SK-N-SH treated with all-trans-retinoic acid at 6 μM for 48 hours (cell line): ENCODE measurements at regions not wholly inside any gene's neighbourhood (a gene's known extent, or its start where the extent isn't known, plus 50 kb on each side); places are given as distances from the start of the nearest gene placed in this dataset.

Experiments used
- ATAC-seq: fragments of 200-7000 bp; cut with Tn5 transposase; 3 replicates; pipeline ENCODE4 v1.9.1; 2020; ENCODE audit warnings: mild to moderate bottlenecking, moderate library complexity
- ARNTL ChIP-seq: fragments of 450-650 bp; formaldehyde crosslinking; IDR thresholded peaks from 2 replicates; pipeline ENCODE4 v1.5.0; 2020; ENCODE audit warnings: low read depth, mild to moderate bottlenecking, moderate library complexity, borderline replicate concordance
- ESRRG ChIP-seq: fragments of 250-450 bp; sonication (Bioruptor Pico); IDR thresholded peaks from 2 replicates; pipeline ENCODE4 v1.6.1; 2021; ENCODE audit warnings: mild to moderate bottlenecking
- GLIS3 ChIP-seq: fragments of 250-450 bp; sonication (Bioruptor Pico); IDR thresholded peaks from 2 replicates; pipeline ENCODE4 v1.5.0; 2020; ENCODE audit warnings: mild to moderate bottlenecking, moderate library complexity
- ISL1 ChIP-seq: fragments of 250-450 bp; sonication (Bioruptor Pico); IDR thresholded peaks from 2 replicates; pipeline ENCODE4 v2.1.2; 2022; ENCODE audit warnings: mild to moderate bottlenecking, moderate library complexity
- OSR1 ChIP-seq: fragments of 250-450 bp; sonication (Bioruptor Pico); IDR thresholded peaks from 2 replicates; pipeline ENCODE4 v1.8.0; 2022; ENCODE audit warnings: moderate library complexity, mild to moderate bottlenecking, inconsistent platforms
- PPARA ChIP-seq: fragments of 250-450 bp; sonication (Bioruptor Pico); IDR thresholded peaks from 2 replicates; pipeline ENCODE4 v1.5.0; 2020; ENCODE audit warnings: mild to moderate bottlenecking, borderline replicate concordance
- RARB ChIP-seq: fragments of 250-450 bp; sonication (Bioruptor Pico); IDR thresholded peaks from 2 replicates; pipeline ENCODE4 v1.8.0; 2021; ENCODE audit warnings: mild to moderate bottlenecking, moderate library complexity
- TOX ChIP-seq: fragments of 250-450 bp; sonication (Bioruptor Pico); IDR thresholded peaks from 2 replicates; pipeline ENCODE4 v1.8.0; 2021; ENCODE audit warnings: mild to moderate bottlenecking, moderate library complexity, borderline replicate concordance
- ZC3H10 ChIP-seq: fragments of 250-450 bp; sonication (Bioruptor Pico); IDR thresholded peaks from 2 replicates; pipeline ENCODE4 v1.5.1; 2021; ENCODE audit warnings: mild to moderate bottlenecking, moderate library complexity
- ZFP3 ChIP-seq: fragments of 250-450 bp; sonication (Bioruptor Pico); IDR thresholded peaks from 2 replicates; pipeline ENCODE4 v1.5.0; 2020; ENCODE audit warnings: mild to moderate bottlenecking, moderate library complexity
- ZFP30 ChIP-seq: fragments of 450-650 bp; formaldehyde crosslinking; IDR thresholded peaks from 2 replicates; pipeline ENCODE4 v1.5.0; 2022; ENCODE audit warnings: mild to moderate bottlenecking, moderate library complexity
- ZNF565 ChIP-seq: fragments of 450-650 bp; formaldehyde crosslinking; conservative IDR thresholded peaks from 2 replicates; pipeline ENCODE4 v1.5.0; 2020; ENCODE audit warnings: low read depth, mild to moderate bottlenecking, moderate library complexity
- ZNF70 ChIP-seq: fragments of 450-650 bp; formaldehyde crosslinking; IDR thresholded peaks from 2 replicates; pipeline ENCODE4 v1.5.0; 2020; ENCODE audit warnings: mild to moderate bottlenecking, moderate library complexity
- TF ChIP-seq, protein P1 (sequence below): fragments of 250-450 bp; sonication (Bioruptor Pico); IDR thresholded peaks from 2 replicates; pipeline ENCODE4 v1.8.0; 2021; ENCODE audit warnings: low read depth, mild to moderate bottlenecking, moderate library complexity, borderline replicate concordance
- TF ChIP-seq, protein P2 (sequence below): fragments of 250-450 bp; sonication (Bioruptor Pico); IDR thresholded peaks from 2 replicates; pipeline ENCODE4 v1.5.0; 2020; ENCODE audit warnings: mild to moderate bottlenecking, moderate library complexity
- TF ChIP-seq, protein P3 (sequence below): fragments of 250-450 bp; sonication (Bioruptor Pico); IDR thresholded peaks from 2 replicates; pipeline ENCODE4 v1.8.0; 2020; ENCODE audit warnings: mild to moderate bottlenecking, moderate library complexity, borderline replicate concordance
- TF ChIP-seq, protein P4 (sequence below): fragments of 250-450 bp; sonication (Bioruptor Pico); IDR thresholded peaks from 2 replicates; pipeline ENCODE4 v1.5.1; 2021; ENCODE audit warnings: mild to moderate bottlenecking, moderate library complexity

DNA sequence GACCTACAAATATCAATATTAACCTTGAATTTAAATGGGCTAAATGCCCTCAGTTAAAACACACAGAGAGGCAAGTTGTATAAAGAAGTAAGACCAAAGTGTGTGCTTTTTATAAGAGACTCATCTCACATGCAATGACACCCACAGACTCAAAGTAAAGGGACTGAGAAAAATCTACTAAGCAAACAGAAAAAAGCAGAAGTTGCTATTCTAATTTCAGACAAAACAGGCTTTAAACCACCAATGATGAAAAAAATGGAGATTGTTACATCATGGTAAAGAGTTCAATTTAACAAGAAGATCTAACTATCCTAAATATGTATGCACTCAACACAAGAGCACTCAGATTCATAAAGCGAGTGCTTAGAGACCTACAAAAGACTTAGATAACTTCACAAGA is 741.9 kb upstream of the MARCKS start (continued):
- TF ChIP-seq, protein P1, sequence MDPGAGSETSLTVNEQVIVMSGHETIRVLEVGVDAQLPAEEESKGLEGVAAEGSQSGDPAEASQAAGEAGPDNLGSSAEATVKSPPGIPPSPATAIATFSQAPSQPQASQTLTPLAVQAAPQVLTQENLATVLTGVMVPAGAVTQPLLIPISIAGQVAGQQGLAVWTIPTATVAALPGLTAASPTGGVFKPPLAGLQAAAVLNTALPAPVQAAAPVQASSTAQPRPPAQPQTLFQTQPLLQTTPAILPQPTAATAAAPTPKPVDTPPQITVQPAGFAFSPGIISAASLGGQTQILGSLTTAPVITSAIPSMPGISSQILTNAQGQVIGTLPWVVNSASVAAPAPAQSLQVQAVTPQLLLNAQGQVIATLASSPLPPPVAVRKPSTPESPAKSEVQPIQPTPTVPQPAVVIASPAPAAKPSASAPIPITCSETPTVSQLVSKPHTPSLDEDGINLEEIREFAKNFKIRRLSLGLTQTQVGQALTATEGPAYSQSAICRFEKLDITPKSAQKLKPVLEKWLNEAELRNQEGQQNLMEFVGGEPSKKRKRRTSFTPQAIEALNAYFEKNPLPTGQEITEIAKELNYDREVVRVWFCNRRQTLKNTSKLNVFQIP (CRISPR knock-in tag), result no peak
- no peak for TF ChIP-seq ZNF565 (CRISPR knock-in tag)
- TF ChIP-seq, all 23 proteins: peak for 0

DNA sequence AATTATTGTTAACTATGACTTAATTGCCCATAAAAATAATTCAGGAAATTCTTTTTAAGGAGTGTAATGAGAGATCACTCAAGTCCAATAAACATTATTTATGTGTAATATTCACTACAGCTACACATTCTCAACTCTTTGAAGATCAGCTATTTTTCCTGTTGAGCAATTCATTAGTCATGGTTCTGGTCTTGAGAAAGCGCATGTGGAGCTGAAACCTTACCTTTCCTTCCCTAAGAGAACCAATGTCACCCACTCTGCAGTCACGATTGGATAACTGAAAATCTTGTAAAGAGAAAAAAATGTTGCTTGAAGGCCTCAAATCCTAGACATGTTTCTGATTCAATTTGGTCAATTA is 736.9 kb upstream of the MARCKS start:
- TF ChIP-seq ZC3H10 (CRISPR knock-in tag) (0 out of 2 replicates have a peak, but pooled peaks have one; percentile 9), ISL1 (CRISPR knock-in tag) (peak; percentile 35; the same call in 1 of the 2 replicates)
- TF ChIP-seq, protein P2, sequence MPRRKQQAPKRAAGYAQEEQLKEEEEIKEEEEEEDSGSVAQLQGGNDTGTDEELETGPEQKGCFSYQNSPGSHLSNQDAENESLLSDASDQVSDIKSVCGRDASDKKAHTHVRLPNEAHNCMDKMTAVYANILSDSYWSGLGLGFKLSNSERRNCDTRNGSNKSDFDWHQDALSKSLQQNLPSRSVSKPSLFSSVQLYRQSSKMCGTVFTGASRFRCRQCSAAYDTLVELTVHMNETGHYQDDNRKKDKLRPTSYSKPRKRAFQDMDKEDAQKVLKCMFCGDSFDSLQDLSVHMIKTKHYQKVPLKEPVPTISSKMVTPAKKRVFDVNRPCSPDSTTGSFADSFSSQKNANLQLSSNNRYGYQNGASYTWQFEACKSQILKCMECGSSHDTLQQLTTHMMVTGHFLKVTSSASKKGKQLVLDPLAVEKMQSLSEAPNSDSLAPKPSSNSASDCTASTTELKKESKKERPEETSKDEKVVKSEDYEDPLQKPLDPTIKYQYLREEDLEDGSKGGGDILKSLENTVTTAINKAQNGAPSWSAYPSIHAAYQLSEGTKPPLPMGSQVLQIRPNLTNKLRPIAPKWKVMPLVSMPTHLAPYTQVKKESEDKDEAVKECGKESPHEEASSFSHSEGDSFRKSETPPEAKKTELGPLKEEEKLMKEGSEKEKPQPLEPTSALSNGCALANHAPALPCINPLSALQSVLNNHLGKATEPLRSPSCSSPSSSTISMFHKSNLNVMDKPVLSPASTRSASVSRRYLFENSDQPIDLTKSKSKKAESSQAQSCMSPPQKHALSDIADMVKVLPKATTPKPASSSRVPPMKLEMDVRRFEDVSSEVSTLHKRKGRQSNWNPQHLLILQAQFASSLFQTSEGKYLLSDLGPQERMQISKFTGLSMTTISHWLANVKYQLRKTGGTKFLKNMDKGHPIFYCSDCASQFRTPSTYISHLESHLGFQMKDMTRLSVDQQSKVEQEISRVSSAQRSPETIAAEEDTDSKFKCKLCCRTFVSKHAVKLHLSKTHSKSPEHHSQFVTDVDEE (CRISPR knock-in tag), result no peak
- TF ChIP-seq, protein P1 (CRISPR knock-in tag), result peak; percentile 72; the same call in 1 of the 2 replicates

DNA sequence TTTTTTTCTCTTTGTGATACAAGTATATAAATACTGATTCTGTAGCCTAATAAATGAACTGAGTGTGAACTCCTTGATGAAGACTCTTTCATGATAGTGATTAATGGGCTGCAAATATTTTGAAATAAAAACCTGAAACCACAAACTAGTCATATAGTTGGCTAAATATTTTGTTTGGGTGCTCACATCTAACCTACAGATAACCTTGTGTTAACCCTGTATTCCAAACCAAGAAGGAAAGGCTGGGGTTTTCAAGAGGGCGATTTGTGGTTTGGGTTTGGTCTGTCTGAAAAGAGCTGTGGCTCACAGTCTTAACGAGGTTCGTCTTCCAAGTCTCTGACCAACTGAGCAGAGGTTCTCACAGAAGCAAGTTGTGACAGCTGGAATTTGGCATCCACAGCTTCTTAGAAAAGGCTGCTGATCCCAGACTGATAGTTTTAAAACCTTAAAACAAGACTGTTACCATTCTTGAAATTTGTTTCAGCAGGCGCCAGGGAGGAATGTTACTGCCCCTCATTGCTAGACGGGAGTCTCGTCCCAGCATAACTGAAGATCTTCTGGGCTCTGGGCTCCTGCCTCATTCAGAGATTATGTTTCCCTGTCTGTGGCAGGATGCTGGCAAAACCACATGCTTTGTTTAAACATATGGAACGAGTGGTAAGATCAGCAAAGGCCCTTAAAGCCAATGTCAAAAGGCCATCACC is 736.4 kb upstream of the MARCKS start:
- TF ChIP-seq ZNF70 (CRISPR knock-in tag) (no peak), ISL1 (CRISPR knock-in tag) (0 out of 2 replicates have a peak, but pooled peaks have one; percentile 4), OSR1 (CRISPR knock-in tag) (no peak), TOX (CRISPR knock-in tag) (peak; percentile 17)
- peak; percentile 87 for ATAC-seq

More for the DNA sequence above, 736.9 kb upstream of the MARCKS start:
- ATAC-seq, result peak; percentile 59

DNA sequence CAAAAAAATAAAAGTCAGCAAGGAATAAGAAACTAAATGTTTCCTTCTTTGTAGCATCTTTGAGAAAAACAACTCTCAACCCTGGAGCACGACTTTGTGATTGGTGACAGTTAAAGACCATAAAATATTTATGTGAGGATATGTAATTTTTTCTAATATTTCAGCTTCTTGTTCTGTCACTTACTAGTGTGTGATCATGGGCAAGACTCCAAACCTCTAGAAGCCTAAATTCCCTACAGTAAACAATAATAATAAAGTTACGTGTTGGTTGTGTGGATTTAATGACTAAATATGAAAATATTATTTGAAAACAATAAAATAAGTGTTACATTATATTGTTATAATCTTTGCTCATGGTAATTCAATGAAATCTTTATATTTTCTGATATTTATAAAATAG is 735.6 kb upstream of the MARCKS start:
- ATAC-seq, result no peak
- TF ChIP-seq ZNF565 (CRISPR knock-in tag), result no peak
- TF ChIP-seq, protein P1 (CRISPR knock-in tag), result no peak
- TF ChIP-seq, protein P3, sequence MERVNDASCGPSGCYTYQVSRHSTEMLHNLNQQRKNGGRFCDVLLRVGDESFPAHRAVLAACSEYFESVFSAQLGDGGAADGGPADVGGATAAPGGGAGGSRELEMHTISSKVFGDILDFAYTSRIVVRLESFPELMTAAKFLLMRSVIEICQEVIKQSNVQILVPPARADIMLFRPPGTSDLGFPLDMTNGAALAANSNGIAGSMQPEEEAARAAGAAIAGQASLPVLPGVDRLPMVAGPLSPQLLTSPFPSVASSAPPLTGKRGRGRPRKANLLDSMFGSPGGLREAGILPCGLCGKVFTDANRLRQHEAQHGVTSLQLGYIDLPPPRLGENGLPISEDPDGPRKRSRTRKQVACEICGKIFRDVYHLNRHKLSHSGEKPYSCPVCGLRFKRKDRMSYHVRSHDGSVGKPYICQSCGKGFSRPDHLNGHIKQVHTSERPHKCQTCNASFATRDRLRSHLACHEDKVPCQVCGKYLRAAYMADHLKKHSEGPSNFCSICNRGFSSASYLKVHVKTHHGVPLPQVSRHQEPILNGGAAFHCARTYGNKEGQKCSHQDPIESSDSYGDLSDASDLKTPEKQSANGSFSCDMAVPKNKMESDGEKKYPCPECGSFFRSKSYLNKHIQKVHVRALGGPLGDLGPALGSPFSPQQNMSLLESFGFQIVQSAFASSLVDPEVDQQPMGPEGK, result no peak
- TF ChIP-seq GLIS3, result no peak
- TF ChIP-seq ZFP30, result no peak
- TF ChIP-seq, protein P4, sequence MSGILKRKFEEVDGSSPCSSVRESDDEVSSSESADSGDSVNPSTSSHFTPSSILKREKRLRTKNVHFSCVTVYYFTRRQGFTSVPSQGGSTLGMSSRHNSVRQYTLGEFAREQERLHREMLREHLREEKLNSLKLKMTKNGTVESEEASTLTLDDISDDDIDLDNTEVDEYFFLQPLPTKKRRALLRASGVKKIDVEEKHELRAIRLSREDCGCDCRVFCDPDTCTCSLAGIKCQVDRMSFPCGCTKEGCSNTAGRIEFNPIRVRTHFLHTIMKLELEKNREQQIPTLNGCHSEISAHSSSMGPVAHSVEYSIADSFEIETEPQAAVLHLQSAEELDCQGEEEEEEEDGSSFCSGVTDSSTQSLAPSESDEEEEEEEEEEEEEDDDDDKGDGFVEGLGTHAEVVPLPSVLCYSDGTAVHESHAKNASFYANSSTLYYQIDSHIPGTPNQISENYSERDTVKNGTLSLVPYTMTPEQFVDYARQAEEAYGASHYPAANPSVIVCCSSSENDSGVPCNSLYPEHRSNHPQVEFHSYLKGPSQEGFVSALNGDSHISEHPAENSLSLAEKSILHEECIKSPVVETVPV (CRISPR knock-in tag), result no peak
- TF ChIP-seq TOX (CRISPR knock-in tag), result no peak
- no peak for TF ChIP-seq ZNF70 (CRISPR knock-in tag)
- no peak for TF ChIP-seq ISL1 (CRISPR knock-in tag)
- TF ChIP-seq ARNTL, result no peak
- no peak for TF ChIP-seq RARB (CRISPR knock-in tag)
- TF ChIP-seq ZC3H10 (CRISPR knock-in tag), result no peak
- TF ChIP-seq ESRRG (CRISPR knock-in tag), result no peak
- TF ChIP-seq, protein P2 (CRISPR knock-in tag), result no peak
- no peak for TF ChIP-seq ZFP3
- no peak for TF ChIP-seq PPARA
